H9 (cell line): ENCODE measurements at regions not wholly inside any gene's neighbourhood (a gene's known extent, or its start where the extent isn't known, plus 50 kb on each side); places are given as distances from the start of the nearest gene placed in this dataset.

Experiments used
- DNase-seq: peaks from one replicate; pipeline ENCODE4 v3.0.0-alpha.2; 2017
- H2AFZ ChIP-seq: one replicate; pipeline ENCODE4 v1.6.1; 2013; ENCODE audit warnings: mild to moderate bottlenecking, low read length, control low read depth, moderate library complexity
- H2AK5ac ChIP-seq: 2 replicates; pipeline ENCODE4 v1.6.1; 2013; ENCODE audit warnings: low read length, control low read depth, mixed read lengths; ENCODE audit not compliant: insufficient read length
- H2BK120ac ChIP-seq: one replicate; pipeline ENCODE4 v1.6.1; 2013; ENCODE audit warnings: low read depth, mild to moderate bottlenecking, low read length, control low read depth, inconsistent platforms; ENCODE audit not compliant: poor library complexity, severe bottlenecking
- H2BK12ac ChIP-seq: 2 replicates; pipeline ENCODE4 v1.6.1; 2013; ENCODE audit warnings: low read length, control low read depth, mixed read lengths, low read depth; ENCODE audit not compliant: insufficient read length
- H2BK15ac ChIP-seq: 2 replicates; pipeline ENCODE4 v1.6.1; 2013; ENCODE audit warnings: low read depth, low read length, control low read depth
- H2BK20ac ChIP-seq: one replicate; pipeline ENCODE4 v1.6.1; 2013; ENCODE audit warnings: low read depth, mild to moderate bottlenecking, low read length, control low read depth, inconsistent platforms; ENCODE audit not compliant: poor library complexity, severe bottlenecking
- H2BK5ac ChIP-seq: 2 replicates; pipeline ENCODE4 v1.6.1; 2013; ENCODE audit warnings: low read length, control low read depth, mixed read lengths; ENCODE audit not compliant: insufficient read length
- H3K14ac ChIP-seq: 2 replicates; pipeline ENCODE4 v1.6.1; 2013; ENCODE audit warnings: low read length, control low read depth; ENCODE audit not compliant: insufficient read depth
- H3K18ac ChIP-seq: 2 replicates; pipeline ENCODE4 v1.6.1; 2013; ENCODE audit warnings: low read depth, mild to moderate bottlenecking, mixed read lengths, low read length, control low read depth; ENCODE audit not compliant: insufficient read length
- H3K23ac ChIP-seq: 2 replicates; pipeline ENCODE4 v1.6.1; 2013; ENCODE audit warnings: low read length, control low read depth, mixed read lengths, low read depth; ENCODE audit not compliant: insufficient read length
- H3K23me2 ChIP-seq: 2 replicates; pipeline ENCODE4 v1.6.1; 2013; ENCODE audit warnings: low read depth, mild to moderate bottlenecking, mixed read lengths, low read length, control low read depth; ENCODE audit not compliant: insufficient read length, poor library complexity, severe bottlenecking
- H3K27ac ChIP-seq: 2 replicates; pipeline ENCODE4 v1.5.1; 2013; ENCODE audit warnings: low read length, control low read depth, mixed read lengths, low read depth; ENCODE audit not compliant: insufficient read length
- H3K27me3 ChIP-seq: 2 replicates; pipeline ENCODE4 v1.6.1; 2013; ENCODE audit warnings: low read length, control low read depth, inconsistent platforms; ENCODE audit not compliant: insufficient read depth
- H3K4ac ChIP-seq: 2 replicates; pipeline ENCODE4 v1.6.1; 2013; ENCODE audit warnings: low read depth, mild to moderate bottlenecking, control low read depth, inconsistent platforms, low read length, moderate library complexity
- H3K4me1 ChIP-seq: 2 replicates; pipeline ENCODE4 v1.6.1; 2013; ENCODE audit warnings: low read length, control low read depth, inconsistent platforms; ENCODE audit not compliant: insufficient read depth
- H3K4me2 ChIP-seq: 2 replicates; pipeline ENCODE4 v1.6.1; 2013; ENCODE audit warnings: low read length, control low read depth, mixed read lengths; ENCODE audit not compliant: insufficient read length, insufficient read depth
- H3K56ac ChIP-seq: 2 replicates; pipeline ENCODE4 v1.6.1; 2013; ENCODE audit warnings: low read depth, mild to moderate bottlenecking, mixed read lengths, low read length, control low read depth; ENCODE audit not compliant: insufficient read length
- H3K79me1 ChIP-seq: 2 replicates; pipeline ENCODE4 v1.6.1; 2013; ENCODE audit warnings: low read depth, mild to moderate bottlenecking, moderate library complexity, low read length, control low read depth, inconsistent platforms; ENCODE audit not compliant: insufficient read depth, poor library complexity, severe bottlenecking
- H3K79me2 ChIP-seq: 2 replicates; pipeline ENCODE4 v1.6.1; 2013; ENCODE audit warnings: low read length, control low read depth, inconsistent platforms; ENCODE audit not compliant: insufficient read depth
- H3K9ac ChIP-seq: 2 replicates; pipeline ENCODE4 v1.6.1; 2013; ENCODE audit warnings: low read length, control low read depth, mixed read lengths; ENCODE audit not compliant: insufficient read length; ENCODE audit errors: extremely low read depth
- H3K9me3 ChIP-seq: one replicate; pipeline ENCODE4 v1.6.1; 2013; ENCODE audit warnings: low read depth, low read length, inconsistent platforms; ENCODE audit not compliant: control insufficient read depth
- H3T11ph ChIP-seq: one replicate; pipeline ENCODE4 v1.6.1; 2013; ENCODE audit warnings: mild to moderate bottlenecking, low read length, control low read depth, inconsistent platforms
- H4K20me1 ChIP-seq: one replicate; pipeline ENCODE4 v1.6.1; 2013; ENCODE audit not compliant: control insufficient read depth, insufficient read length, insufficient read depth
- H4K5ac ChIP-seq: 2 replicates; pipeline ENCODE4 v1.6.1; 2013; ENCODE audit warnings: low read depth, mild to moderate bottlenecking, mixed read lengths, low read length, control low read depth; ENCODE audit not compliant: insufficient read length
- H4K8ac ChIP-seq: replicated peaks from 2 replicates; pipeline ENCODE4 v1.6.1; 2013; ENCODE audit warnings: low read length, control low read depth, mixed read lengths, low read depth; ENCODE audit not compliant: insufficient read length
- H4K91ac ChIP-seq: 2 replicates; pipeline ENCODE4 v1.6.1; 2013; ENCODE audit warnings: low read depth, mild to moderate bottlenecking, moderate library complexity, mixed read lengths, low read length, control low read depth; ENCODE audit not compliant: insufficient read length
- H3K27ac Mint-ChIP-seq, 3 experiments: 2 replicates in 2 of 3; 3 replicates in 1 of 3; pipeline ENCODE4 v1.8.0; 2020 to 2021; ENCODE audit warnings: mixed read lengths in 3 of 3, mild to moderate bottlenecking in 1 of 3, moderate library complexity in 1 of 3
- H3K27me3 Mint-ChIP-seq: 2 replicates; pipeline ENCODE4 v1.8.0; 2021; ENCODE audit warnings: low read depth, mild to moderate bottlenecking, moderate library complexity, mixed read lengths
- H3K36me3 Mint-ChIP-seq, 3 experiments: 2 replicates in 2 of 3; 3 replicates in 1 of 3; pipeline ENCODE4 v1.8.0; 2020 to 2021; ENCODE audit warnings: low read depth in 3 of 3, mixed read lengths in 3 of 3; ENCODE audit not compliant: insufficient read depth in 1 of 3
- H3K4me1 Mint-ChIP-seq, 2 experiments: 2 replicates each; pipeline ENCODE4 v1.8.0; 2020; ENCODE audit warnings: mixed read lengths in 2 of 2
- H3K4me3 Mint-ChIP-seq, 2 experiments: 2 replicates in 1 of 2; 3 replicates in 1 of 2; pipeline ENCODE4 v1.8.0; 2020 to 2021; ENCODE audit warnings: mild to moderate bottlenecking in 2 of 2, mixed read lengths in 2 of 2, moderate library complexity in 1 of 2
- H3K9me3 Mint-ChIP-seq, 2 experiments: 2 replicates in 1 of 2; 3 replicates in 1 of 2; pipeline ENCODE4 v1.8.0; 2020; ENCODE audit warnings: mild to moderate bottlenecking in 2 of 2, mixed read lengths in 2 of 2, moderate library complexity in 1 of 2
- WGBS: extraction: QIAGEN DNeasy Blood & Tissue Kit; methylation state at CpG from one replicate; pipeline ENCODE4 v1.1.7; 2013; ENCODE audit warnings: missing lambda C conversion rate, low lambda C conversion rate, mixed read lengths; ENCODE audit not compliant: insufficient read length; ENCODE audit errors: extremely low coverage; 5-methylcytosine and 5-hydroxymethylcytosine counted together
- TF ChIP-seq, protein P1 (sequence below): fragments of 200-600 bp; sonication (generic); conservative IDR thresholded peaks from 3 replicates; pipeline ENCODE4 v1.8.0; 2021; ENCODE audit warnings: antibody characterized with exemption, mild to moderate bottlenecking

DNA sequence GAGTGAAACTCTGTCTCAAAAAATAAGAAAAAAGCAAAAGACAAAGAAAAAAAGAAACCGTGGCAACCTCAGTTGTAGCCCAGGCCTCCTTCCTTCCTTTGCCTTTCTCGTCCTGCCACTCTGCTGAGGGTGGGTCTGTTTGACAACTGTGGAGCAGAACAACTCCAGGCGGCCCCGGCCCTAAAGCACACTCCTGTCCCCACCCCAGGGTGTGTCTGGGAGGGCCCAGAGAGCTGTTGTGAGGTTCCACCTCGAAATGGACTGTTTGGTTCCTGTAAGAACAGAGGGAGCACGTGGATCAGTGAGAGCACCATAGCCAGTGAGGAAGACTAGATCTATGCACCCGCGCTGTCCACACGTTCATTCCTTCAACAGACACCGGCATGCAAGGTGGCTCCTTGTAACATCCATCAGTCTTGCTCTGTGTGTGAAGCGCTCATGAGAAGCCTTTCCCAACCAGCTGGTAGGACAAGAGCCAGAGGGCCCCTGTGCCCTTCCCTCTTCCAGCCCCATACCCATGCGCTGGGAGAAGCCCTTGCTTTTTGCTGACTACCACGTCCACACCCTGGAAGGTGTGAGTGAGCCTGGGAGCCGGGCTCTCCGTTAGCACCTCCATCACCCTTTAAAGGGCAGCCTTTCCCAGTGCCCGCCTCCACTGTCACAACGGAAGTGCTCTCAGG, 61.6 kb downstream of the SOWAHC start:
- H3K23me2 ChIP-seq, result no peaks in the 10 kb centered on the region
- H2BK12ac ChIP-seq, result no peak overlapping the region
- no peaks in the 10 kb centered on the region for H4K20me1 ChIP-seq
- no peak overlapping the region for H3K4me2 ChIP-seq
- H2BK15ac ChIP-seq, result no peak overlapping the region
- no peaks in the 10 kb centered on the region for H3K9me3 ChIP-seq
- no peak overlapping the region for H3K56ac ChIP-seq
- no peak overlapping the region for H2BK5ac ChIP-seq
- H2AK5ac ChIP-seq, result no peak overlapping the region
- H4K5ac ChIP-seq, result no peak overlapping the region
- H4K8ac ChIP-seq, result no peak overlapping the region
- peaks cover 0 to 9% of the 10 kb centered on the region in 2 experiments for H3K4me1 Mint-ChIP-seq
- no peak overlapping the region for H2BK120ac ChIP-seq
- no peaks in the 10 kb centered on the region for H3K79me1 ChIP-seq
- H3K79me2 ChIP-seq, result no peaks in the 10 kb centered on the region
- H3K27ac Mint-ChIP-seq, result peak overlapping the region in 1 of 3 experiments; percentile 72; a peak in 1 of 7 replicates
- peaks cover 0 to 13% (median 0%) of the 10 kb centered on the region in 3 experiments; a peak in 2 of 7 replicates for H3K36me3 Mint-ChIP-seq
- no peak overlapping the region for H2BK20ac ChIP-seq
- H3T11ph ChIP-seq, result no peak overlapping the region
- no peak overlapping the region for H2AFZ ChIP-seq
- no peak overlapping the region for H3K23ac ChIP-seq
- no peak overlapping the region for H3K4ac ChIP-seq
- no peak overlapping the region for H3K4me3 Mint-ChIP-seq
- TF ChIP-seq, protein P1, sequence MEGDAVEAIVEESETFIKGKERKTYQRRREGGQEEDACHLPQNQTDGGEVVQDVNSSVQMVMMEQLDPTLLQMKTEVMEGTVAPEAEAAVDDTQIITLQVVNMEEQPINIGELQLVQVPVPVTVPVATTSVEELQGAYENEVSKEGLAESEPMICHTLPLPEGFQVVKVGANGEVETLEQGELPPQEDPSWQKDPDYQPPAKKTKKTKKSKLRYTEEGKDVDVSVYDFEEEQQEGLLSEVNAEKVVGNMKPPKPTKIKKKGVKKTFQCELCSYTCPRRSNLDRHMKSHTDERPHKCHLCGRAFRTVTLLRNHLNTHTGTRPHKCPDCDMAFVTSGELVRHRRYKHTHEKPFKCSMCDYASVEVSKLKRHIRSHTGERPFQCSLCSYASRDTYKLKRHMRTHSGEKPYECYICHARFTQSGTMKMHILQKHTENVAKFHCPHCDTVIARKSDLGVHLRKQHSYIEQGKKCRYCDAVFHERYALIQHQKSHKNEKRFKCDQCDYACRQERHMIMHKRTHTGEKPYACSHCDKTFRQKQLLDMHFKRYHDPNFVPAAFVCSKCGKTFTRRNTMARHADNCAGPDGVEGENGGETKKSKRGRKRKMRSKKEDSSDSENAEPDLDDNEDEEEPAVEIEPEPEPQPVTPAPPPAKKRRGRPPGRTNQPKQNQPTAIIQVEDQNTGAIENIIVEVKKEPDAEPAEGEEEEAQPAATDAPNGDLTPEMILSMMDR, result no peak
- H3K9me3 Mint-ChIP-seq, result peaks cover 8% of the 10 kb centered on the region in 2 experiments; a peak in 4 of 5 replicates
- no peak overlapping the region for H3K18ac ChIP-seq
- no peaks in the 10 kb centered on the region for H3K4me1 ChIP-seq
- H3K9ac ChIP-seq, result no peak overlapping the region
- no peak for DNase-seq
- WGBS, result no CpG with 5 or more reads among the region's 17 CpGs
- H3K27me3 ChIP-seq, result no peaks in the 10 kb centered on the region
- no peak overlapping the region for H3K27ac ChIP-seq
- no peaks in the 10 kb centered on the region for H3K27me3 Mint-ChIP-seq
- no peak overlapping the region for H4K91ac ChIP-seq
- H3K14ac ChIP-seq, result no peak overlapping the region
